ENCODE measurements at regions not wholly inside any gene's neighbourhood (a gene's known extent, or its start where the extent isn't known, plus 50 kb on each side); places are given as distances from the start of the nearest gene placed in this dataset.

GRCh38 chr3:76111808-76112207 lies 326.5 kb upstream of the ZNF717 start:
- no peak for TF ChIP-seq FOXM1 (IDR thresholded peaks at IDR 0.05; ENCODE audit: low read depth, low read length)
- TF ChIP-seq EP300 (IDR thresholded peaks at IDR 0.05; ENCODE audit: borderline replicate concordance in 1 of 2, control insufficient read depth in 1 of 2, low read depth in 2 of 2, low read length in 2 of 2): no peak
